ENCODE measurements at regions not wholly inside any gene's neighbourhood (a gene's known extent, or its start where the extent isn't known, plus 50 kb on each side); places are given as distances from the start of the nearest gene placed in this dataset.

DNA sequence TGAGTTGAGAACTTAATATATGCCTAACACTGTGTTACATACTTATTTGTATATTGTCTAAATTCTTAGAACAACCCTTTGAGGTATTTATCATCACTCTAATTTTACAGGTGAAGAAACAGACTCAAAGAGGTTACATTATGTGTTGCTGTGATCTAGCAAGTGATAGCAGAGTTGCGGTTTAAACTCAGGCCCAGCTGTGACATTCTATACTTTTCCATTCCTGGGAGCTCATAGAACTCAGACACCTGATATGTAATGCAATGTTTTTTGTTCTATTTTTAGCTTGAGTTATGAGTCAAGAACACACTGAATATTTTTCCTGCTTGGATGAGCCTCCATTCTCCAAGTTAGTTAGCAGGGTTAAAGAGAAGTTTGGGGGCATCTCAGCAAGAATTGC lies 449.7 kb upstream of the DDI1 start:
- TF ChIP-seq, protein P1, sequence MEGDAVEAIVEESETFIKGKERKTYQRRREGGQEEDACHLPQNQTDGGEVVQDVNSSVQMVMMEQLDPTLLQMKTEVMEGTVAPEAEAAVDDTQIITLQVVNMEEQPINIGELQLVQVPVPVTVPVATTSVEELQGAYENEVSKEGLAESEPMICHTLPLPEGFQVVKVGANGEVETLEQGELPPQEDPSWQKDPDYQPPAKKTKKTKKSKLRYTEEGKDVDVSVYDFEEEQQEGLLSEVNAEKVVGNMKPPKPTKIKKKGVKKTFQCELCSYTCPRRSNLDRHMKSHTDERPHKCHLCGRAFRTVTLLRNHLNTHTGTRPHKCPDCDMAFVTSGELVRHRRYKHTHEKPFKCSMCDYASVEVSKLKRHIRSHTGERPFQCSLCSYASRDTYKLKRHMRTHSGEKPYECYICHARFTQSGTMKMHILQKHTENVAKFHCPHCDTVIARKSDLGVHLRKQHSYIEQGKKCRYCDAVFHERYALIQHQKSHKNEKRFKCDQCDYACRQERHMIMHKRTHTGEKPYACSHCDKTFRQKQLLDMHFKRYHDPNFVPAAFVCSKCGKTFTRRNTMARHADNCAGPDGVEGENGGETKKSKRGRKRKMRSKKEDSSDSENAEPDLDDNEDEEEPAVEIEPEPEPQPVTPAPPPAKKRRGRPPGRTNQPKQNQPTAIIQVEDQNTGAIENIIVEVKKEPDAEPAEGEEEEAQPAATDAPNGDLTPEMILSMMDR (conservative IDR thresholded peaks at IDR 0.05; ENCODE audit: low read depth, low read length) = no peak
- no peak for TF ChIP-seq EZH2 (IDR thresholded peaks at IDR 0.05; ENCODE audit: borderline replicate concordance, low read depth, low read length, poor library complexity, severe bottlenecking)

Measured in A673 (cell line).